ENCODE measurements at regions not wholly inside any gene's neighbourhood (a gene's known extent, or its start where the extent isn't known, plus 50 kb on each side); places are given as distances from the start of the nearest gene placed in this dataset.

DNA sequence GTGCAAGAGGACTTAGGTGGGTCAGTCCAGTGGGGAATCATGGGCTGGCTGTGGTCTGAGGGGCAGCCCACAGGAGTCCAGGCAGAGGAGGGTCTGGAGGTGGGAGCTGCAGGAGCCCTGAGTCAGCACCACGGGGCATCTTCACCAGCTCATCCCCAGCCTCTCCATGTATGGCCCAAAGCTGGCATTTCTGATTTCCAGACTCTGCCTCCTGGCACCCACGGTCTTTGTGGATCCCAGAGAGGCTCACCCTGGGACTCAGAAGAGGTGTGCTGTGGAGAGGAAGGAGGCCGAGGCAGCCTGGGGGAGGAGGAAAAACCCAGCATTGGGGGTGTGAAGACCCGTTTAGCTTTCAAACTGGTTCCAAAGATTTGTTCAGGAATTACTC lies 64.5 kb upstream of the KLF13 start:
- Mint-ChIP-seq H3K9me3 (no peaks in the 10 kb centered on the region), H3K36me3 (ENCODE audit: low read depth) (no peaks in the 10 kb centered on the region), H3K27me3 (ENCODE audit: low read depth, poor library complexity) (peaks cover 8% of the 10 kb centered on the region), H3K4me1 (peaks cover 35% of the 10 kb centered on the region), H3K27ac (no peak overlapping the region), H3K4me3 (no peak overlapping the region)
- TF ChIP-seq, protein P1, sequence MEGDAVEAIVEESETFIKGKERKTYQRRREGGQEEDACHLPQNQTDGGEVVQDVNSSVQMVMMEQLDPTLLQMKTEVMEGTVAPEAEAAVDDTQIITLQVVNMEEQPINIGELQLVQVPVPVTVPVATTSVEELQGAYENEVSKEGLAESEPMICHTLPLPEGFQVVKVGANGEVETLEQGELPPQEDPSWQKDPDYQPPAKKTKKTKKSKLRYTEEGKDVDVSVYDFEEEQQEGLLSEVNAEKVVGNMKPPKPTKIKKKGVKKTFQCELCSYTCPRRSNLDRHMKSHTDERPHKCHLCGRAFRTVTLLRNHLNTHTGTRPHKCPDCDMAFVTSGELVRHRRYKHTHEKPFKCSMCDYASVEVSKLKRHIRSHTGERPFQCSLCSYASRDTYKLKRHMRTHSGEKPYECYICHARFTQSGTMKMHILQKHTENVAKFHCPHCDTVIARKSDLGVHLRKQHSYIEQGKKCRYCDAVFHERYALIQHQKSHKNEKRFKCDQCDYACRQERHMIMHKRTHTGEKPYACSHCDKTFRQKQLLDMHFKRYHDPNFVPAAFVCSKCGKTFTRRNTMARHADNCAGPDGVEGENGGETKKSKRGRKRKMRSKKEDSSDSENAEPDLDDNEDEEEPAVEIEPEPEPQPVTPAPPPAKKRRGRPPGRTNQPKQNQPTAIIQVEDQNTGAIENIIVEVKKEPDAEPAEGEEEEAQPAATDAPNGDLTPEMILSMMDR (IDR thresholded peaks at IDR 0.05): no peak
- no peak for DNase-seq

DNA sequence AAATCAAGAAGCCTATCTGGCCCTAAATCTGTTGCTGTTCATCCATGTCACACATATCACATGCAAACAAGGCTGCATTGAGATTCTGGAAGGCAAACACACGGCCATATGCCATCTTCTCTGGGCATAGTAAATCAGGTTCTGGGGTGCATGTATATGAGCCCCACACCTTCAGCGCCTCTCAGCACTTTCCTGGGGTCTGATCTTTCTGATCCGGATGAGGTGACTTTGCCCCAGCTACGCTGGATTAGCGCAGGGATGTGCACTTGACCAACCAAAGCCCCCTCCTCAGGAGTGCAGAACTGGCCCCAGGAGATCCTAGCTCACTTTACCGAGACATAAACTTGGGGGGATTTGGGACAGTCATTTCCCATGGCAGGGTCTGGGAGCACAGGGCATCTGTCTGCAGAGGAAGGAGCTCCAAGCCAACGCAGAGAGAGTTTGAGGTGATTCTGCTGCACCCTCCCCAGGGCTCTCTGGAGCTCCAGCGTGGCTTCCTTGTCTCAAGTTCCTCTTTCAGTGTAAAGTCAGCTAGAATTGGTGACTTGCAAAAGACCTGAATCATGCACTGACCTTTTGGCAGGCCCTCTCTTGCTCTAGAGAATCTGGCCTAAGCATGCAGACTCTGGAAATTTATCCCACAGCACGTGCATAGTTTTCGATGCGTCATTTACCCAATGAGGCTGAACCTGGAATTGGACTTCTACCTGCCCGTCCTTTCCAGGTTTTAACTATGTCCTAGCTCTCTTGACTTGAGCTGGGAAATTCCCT lies 63.5 kb upstream of the KLF13 start:
- Mint-ChIP-seq H3K4me1 (peaks cover 44% of the 10 kb centered on the region), H3K27me3 (ENCODE audit: low read depth, poor library complexity) (peaks cover 11% of the 10 kb centered on the region), H3K27ac (peak overlapping the region; percentile 49), H3K36me3 (ENCODE audit: low read depth) (no peaks in the 10 kb centered on the region), H3K9me3 (no peaks in the 10 kb centered on the region), H3K4me3 (no peak overlapping the region)
- DNase-seq: no peak
- TF ChIP-seq, protein P1 (IDR thresholded peaks at IDR 0.05): no peak

DNA sequence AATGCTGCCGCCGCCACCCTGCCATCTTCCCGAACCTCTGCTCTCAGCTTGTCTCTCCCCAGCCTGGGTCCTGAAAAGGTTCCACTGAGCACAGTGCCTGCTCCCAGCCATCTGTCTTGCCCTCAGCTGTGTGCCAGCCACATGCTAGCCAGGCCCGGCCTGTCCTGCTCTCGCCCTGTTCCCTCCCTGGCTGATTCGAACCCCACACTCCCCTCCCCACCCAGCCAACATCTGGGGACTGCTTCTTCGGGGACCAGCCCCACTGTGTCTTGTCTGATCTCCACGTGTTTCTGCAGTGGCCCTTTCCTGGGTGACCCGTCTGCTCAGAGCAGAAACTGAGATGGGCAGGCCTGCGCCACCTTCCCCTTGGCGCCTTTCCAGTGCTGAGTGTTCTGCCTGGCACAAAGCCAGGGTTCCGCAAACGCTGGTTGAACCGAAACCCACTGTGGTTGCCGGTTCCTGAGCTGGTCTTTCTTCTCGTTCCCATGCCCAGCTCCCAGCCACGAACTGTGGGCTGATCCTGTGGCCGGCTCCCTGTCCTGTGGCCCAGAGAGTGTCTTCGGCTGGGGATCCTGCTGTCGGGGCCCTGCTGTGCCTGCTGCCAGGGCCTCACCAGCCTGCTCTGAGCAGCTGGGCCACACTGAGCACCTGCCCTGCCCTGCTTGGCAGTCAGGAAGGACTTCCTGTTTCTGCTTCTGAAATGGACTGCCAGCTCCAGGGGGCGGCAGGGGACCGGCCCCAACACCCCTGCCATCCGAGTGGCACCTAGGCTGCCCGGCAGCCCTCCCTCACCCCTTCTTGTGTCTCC lies 62.7 kb upstream of the KLF13 start:
- TF ChIP-seq, protein P1 (IDR thresholded peaks at IDR 0.05): no peak
- Mint-ChIP-seq H3K27ac (no peak overlapping the region), H3K36me3 (ENCODE audit: low read depth) (no peaks in the 10 kb centered on the region), H3K9me3 (no peaks in the 10 kb centered on the region), H3K4me1 (peaks cover 49% of the 10 kb centered on the region), H3K27me3 (ENCODE audit: low read depth, poor library complexity) (peaks cover 11% of the 10 kb centered on the region), H3K4me3 (no peak overlapping the region)
- DNase-seq: no peak

DNA sequence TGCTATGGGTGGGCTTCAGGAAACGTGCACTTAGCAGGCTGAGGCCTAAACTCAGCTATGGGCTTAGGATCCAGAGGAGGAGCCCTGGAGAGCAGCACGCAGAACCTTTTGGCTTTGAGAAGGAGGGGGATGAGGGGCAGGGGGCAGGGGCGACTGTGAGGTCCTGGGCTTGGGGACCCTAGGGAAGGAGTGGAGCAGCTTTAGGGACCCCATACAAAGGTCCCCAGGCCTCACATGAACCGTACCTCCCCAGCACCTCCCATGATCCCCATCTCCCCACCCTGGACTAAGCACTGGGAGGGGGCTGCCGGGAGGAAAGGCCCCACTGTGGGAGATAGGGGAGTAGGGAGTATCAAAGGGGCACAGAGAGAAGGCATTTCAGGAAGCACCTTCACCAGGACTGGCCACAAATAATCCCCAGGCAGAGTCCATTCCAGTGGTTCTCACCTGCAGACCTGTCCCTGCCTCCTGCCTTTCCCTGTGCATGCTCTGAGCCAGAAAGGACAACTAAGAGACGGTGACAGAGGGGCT lies 62.0 kb upstream of the KLF13 start:
- no peak overlapping the region for H3K4me3 Mint-ChIP-seq
- H3K9me3 Mint-ChIP-seq: no peaks in the 10 kb centered on the region
- H3K27me3 Mint-ChIP-seq (ENCODE audit: low read depth, poor library complexity): peaks cover 11% of the 10 kb centered on the region
- H3K36me3 Mint-ChIP-seq (ENCODE audit: low read depth): no peaks in the 10 kb centered on the region
- H3K27ac Mint-ChIP-seq: no peak overlapping the region
- peaks cover 56% of the 10 kb centered on the region for H3K4me1 Mint-ChIP-seq
- TF ChIP-seq, protein P1 (IDR thresholded peaks at IDR 0.05): no peak
- DNase-seq: no peak

DNA sequence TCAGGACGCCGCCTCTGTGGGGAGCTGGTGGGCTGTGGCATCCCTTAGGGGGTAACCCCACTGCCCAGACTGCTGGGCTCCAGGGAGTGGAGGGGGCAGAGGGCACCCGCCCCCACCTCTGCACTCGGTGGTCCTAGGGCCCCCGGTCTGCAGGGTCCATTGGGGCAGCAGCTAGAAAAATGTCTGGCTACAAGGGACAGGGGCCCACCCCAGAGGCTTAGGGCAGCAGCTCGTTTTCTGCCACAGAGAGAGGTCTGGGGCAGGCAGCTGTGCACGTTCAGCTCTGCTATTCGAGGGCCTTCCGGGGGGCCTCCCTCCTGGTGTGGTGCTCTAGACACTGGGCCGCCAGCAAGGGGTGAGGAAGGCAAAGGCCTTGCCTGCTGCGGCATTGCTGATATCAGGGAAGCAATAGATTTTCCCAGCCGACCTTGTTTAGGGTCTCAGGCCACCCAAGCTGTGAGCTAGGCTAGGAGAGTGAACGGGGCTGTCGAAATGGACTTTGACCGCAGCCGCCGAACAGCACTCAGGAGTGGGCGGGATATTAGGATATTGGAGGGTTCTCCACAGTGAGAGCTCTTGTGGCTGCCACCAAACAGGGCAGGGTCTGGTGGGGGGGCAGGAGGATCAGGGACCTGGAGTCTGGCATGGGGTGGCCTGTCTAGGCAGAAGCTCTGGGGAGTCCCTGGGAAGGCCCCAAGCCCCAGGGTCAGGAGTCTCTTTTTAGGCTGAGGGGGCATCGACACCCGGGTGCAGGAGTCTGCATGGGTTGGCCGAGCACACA lies 61.4 kb upstream of the KLF13 start:
- no peaks in the 10 kb centered on the region for H3K9me3 Mint-ChIP-seq

More for the DNA sequence above, 61.4 kb upstream of the KLF13 start:
- TF ChIP-seq, protein P1 (IDR thresholded peaks at IDR 0.05): no peak
- Mint-ChIP-seq H3K4me1 (peaks cover 62% of the 10 kb centered on the region), H3K27me3 (ENCODE audit: low read depth, poor library complexity) (peaks cover 13% of the 10 kb centered on the region), H3K4me3 (no peak overlapping the region), H3K36me3 (ENCODE audit: low read depth) (no peaks in the 10 kb centered on the region), H3K27ac (no peak overlapping the region)
- DNase-seq: no peak
